Loucy (cell line): ENCODE measurements at regions not wholly inside any gene's neighbourhood (a gene's known extent, or its start where the extent isn't known, plus 50 kb on each side); places are given as distances from the start of the nearest gene placed in this dataset.

Source experiments
- CTCF ChIP-seq: fragments of 200-600 bp; sonication (generic); conservative IDR thresholded peaks from 2 replicates; pipeline ENCODE4 v1.5.1; 2014; ENCODE audit warnings: mild to moderate bottlenecking, antibody characterized with exemption, low read length
- EZH2phosphoT487 ChIP-seq: fragments of 200-600 bp; IDR thresholded peaks from 2 replicates; pipeline ENCODE4 v1.6.1; 2018; ENCODE audit warnings: antibody characterized with exemption, mild to moderate bottlenecking, moderate library complexity, borderline replicate concordance

DNA sequence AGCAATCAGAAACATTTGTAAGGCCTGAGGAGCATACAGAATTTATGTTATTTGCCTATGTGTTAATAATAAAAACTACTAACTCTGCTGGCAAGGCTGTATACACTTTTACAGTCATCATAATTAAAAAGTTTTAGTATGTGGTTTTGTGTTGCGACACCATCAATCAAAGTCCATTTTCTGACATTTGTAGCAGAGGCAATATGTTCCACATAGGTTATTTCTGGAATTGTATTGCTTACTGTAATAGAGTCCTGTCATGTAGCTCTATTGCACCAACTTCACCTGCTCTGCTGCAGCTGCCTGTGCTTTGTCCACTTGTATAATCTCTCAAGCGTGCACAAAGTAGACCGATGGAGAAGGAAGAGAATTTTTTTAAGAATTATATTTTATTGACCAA lies 501.8 kb downstream of the HACE1 start:
- TF ChIP-seq CTCF (no peak), EZH2phosphoT487 (no peak)
